ENCODE measurements at regions not wholly inside any gene's neighbourhood (a gene's known extent, or its start where the extent isn't known, plus 50 kb on each side); places are given as distances from the start of the nearest gene placed in this dataset.

DNA sequence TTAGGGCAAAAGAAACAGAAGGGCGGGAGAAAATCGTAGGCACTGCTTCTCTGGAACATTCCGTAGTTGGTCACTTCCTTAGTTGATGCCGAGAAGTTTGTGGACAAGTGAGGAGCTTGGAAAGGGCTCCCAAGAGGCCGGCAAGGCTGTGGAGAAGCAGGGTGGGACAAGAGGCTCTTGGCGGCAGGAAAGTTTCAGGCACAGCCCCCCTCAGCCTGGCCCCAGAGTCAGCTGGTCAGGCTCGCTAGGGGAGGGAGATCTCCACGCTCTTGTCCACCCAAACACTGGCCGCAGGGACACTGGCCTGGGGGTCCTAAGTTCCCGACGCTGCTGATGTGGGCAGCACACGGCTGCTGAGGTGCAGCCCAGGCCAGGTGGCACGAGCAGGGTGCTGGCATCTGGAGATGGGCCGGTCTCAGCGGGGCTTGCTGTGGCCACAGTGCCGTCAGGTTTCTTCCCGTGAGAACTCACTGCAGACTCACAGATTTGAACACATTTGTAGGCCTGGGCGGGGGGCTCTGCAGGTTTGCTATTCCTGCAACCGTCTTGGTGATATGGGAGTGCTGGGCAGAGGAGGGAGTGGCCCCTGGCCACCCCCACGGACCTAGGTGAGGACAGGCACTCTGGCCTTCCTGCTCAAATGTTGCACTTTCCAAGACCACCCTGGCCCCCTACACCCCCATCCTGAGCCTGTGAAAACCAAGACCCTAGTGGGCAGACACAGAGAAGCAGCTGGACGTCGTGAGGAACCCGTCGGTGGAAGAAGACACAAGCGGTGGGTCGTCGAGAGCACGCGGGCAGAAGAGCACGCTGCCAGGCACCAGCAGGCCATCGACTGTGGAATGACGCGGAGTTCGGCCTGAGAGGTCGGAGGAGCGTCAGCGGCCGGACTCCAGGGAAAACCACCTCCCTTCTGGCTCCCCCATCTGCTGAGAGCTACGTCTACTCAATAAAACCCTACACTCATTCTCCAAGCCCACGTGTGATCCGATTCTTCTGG, 160.1 kb downstream of the ERMARD start (continued):
- TF ChIP-seq, protein P1, sequence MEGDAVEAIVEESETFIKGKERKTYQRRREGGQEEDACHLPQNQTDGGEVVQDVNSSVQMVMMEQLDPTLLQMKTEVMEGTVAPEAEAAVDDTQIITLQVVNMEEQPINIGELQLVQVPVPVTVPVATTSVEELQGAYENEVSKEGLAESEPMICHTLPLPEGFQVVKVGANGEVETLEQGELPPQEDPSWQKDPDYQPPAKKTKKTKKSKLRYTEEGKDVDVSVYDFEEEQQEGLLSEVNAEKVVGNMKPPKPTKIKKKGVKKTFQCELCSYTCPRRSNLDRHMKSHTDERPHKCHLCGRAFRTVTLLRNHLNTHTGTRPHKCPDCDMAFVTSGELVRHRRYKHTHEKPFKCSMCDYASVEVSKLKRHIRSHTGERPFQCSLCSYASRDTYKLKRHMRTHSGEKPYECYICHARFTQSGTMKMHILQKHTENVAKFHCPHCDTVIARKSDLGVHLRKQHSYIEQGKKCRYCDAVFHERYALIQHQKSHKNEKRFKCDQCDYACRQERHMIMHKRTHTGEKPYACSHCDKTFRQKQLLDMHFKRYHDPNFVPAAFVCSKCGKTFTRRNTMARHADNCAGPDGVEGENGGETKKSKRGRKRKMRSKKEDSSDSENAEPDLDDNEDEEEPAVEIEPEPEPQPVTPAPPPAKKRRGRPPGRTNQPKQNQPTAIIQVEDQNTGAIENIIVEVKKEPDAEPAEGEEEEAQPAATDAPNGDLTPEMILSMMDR (IDR thresholded peaks at IDR 0.05; ENCODE audit: control extremely low read depth in 1 of 3, insufficient read depth in 1 of 3, low read depth in 1 of 3, low read length in 3 of 3) = no peak
- TF ChIP-seq POU5F1 (IDR thresholded peaks at IDR 0.05; ENCODE audit: low read depth, low read length) = no peak
- TF ChIP-seq BCL11A (IDR thresholded peaks at IDR 0.05; ENCODE audit: low read depth in 2 of 2, low read length in 2 of 2) = no peak
- no peak for TF ChIP-seq RFX5 (IDR thresholded peaks at IDR 0.05; ENCODE audit: borderline replicate concordance, low read depth, low read length)
- TF ChIP-seq JUND (IDR thresholded peaks at IDR 0.05; ENCODE audit: low read length) = no peak
- no peak for TF ChIP-seq SP1 (IDR thresholded peaks at IDR 0.05; ENCODE audit: low read depth, low read length)
- TF ChIP-seq CBX8 (IDR thresholded peaks at IDR 0.05; ENCODE audit: borderline replicate concordance, low read depth, low read length) = no peak

Measured in H1 (cell line).